HuH-7 (cell line): ENCODE measurements at regions not wholly inside any gene's neighbourhood (a gene's known extent, or its start where the extent isn't known, plus 50 kb on each side); places are given as distances from the start of the nearest gene placed in this dataset.

Experiments
- DNase-seq: peaks from one replicate; pipeline ENCODE4 v3.0.0; 2011; ENCODE audit warnings: low spot score

DNA sequence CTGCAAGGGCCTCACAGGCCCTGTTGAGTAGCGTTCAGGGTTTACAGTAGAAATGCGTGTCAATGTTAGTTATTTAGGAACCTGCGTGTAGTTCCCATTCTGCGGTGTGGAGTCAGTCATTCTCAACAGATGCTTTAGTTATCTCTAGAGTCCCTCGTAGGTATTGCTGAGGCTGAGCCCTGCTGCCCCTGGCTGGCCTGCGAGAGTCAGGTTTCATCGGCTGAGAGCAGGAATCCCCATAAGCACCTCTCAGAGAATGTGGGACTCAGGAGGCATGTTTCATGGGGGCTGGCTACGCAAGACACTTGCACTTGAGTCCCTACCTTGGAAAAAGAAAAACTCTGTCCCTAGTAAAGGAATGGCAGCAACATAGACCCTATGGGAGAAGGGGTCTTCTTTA is 347.5 kb upstream of the ASIC2 start:
- no peak for DNase-seq

DNA sequence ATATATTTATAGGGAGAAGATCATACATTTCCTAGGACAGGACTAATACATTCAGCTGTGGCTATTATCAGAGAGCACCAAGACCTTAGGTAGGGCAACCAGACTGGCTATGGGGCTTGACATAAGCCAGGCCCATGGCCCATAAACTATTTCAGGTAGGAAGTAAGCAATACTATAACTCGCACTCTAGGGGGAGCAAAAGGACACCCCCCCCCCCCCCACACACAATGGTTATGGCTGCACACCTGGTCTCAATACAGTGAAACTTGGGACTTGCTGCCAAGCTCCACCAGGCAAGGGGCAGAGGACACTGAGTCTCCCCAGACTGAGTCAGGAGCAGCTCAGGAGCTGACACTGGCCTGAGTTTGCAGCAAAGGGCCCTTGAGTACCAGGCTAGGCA is 348.9 kb upstream of the ASIC2 start:
- no peak for DNase-seq

DNA sequence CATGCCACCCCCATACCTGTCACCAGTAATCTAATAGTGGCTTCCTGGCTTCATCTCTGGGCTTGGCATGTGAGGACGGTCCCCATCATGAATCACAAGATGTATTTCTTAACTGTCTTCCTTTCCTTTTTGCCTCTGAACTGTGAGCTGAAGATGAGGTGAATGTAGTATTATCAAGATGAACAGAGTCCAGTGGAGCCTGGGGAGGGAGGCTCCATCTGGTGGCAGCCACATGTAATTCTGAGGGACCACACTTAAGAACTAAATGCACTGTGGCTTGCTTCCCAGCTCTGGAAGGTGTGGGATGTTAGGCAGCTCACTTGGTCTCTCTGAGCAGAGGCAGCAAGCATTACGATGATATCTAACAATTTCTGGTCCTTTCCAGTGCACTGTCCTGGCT is 354.9 kb upstream of the ASIC2 start:
- peak; percentile 8 for DNase-seq

DNA sequence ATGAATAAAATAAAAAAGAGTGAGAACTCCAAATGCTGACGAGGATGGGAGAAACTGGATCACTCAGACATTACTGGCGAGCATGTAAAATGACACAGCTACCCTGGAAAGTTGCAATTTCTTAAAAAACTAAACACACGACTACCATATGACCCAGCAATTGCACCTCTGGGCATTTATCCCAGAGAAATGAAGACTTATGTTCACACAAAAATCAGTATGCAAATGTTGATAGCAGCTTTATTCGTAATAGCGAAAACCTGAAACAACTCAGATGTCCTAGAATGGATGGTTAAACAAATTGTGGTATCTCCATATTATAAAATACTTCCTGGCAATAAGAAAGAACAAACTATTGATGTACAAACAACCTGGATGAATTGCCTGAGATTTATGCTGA is 357.2 kb upstream of the ASIC2 start:
- no peak for DNase-seq

DNA sequence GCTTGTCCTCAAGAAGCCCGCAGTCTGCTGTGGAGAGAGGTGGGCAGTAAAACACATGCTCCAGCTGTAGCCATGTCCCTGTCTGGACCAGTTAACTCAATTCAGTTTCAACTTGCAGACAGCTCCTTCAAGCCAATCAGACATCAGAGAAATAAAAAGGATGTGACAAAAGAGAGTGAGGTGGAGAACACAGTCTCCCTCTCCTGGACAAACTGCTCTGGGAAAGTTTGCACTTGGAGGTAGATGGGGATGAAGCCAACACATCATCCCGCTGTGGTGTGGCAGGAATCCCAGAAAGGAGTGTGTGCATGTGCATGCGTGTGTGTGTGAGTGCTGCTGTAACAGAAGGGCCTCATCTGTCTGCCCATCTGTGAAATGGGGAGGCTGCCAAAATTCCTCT is 358.6 kb upstream of the ASIC2 start:
- no peak for DNase-seq

DNA sequence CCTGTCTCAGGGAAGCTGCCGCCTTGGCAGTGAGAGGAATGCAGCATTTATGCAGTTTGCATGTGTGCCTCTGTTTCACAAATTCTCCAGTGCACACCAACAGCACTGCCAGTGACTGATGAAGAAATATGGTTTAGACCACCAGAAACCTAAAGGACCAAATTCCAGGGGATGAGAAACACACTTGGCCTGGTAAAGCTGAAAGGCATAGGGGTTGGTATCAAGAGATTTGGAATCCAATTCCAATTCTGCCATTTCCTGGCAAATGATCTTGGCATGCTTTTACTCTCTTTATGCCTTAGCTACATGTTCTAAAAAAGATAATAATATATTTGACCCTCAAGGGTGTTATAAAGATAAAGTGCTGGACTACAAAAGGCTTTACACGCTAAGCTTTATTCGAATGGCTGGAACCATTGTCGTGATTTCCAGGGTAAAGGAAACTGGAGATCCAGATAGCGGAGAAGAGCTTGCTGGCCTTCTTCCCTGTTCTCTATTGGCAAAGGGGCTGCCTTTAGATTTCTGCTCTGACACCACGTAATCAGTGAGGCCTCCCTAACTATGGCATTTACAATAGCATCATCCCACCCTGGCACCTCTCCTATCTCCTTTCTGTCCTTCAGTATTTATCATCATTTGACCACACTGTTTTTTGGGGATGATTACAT is 359.8 kb upstream of the ASIC2 start:
- no peak for DNase-seq

DNA sequence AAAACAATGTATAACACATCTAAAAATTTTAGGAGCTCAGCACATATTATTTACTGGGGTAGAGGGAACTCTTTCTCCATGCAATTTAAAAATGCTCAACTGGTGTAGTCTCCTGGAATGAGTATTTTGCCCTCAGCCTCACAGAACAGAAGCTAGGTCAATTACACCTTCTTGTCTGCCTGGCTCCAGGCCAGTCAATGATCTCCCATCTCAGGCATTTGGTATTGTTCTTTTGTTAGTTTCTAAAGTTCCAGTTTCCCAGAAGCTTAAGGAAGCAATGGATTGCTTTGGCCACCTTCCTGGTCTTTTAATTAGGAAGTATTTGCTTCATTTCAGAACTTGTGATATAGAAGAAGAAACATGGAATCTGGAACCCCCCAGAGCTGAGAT is 360.3 kb upstream of the ASIC2 start:
- DNase-seq: no peak

DNA sequence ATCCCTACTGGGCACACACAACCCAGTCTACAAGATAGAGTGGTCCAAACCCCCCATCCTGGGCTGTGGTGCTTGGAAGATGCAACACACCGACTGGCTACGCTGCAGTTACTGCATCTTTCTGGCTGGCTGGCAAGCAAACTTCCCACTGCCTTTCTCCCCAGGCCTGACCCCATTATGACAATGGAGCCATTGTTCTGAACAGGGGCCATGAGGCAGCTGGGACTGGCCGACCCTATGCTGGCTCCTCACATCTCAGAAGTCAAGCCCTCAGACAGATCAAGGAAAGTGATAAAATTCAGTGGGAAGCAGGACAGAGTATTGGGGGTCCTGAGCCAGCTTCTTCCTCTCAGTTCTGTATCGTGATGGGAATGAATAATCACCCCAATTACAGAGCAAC is 364.1 kb upstream of the ASIC2 start:
- DNase-seq: no peak

DNA sequence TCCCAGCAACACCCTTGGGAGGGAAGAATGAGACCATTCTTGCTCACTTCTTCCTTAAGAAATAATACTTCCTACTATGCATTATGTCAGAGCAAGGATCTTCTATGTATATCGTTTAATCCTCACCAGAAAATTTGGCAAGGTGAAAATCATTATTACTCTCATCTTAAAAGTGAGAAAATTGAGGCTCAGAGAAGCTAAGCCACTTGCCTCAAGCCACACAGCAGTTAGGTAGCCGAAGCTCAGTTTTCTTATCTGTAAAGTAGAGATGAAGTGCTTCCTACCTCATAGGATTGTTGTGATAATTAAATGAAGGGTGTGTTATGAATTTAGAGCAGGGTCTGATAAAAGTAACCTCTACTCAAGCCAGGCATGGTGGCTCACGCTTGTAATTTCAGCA is 368.9 kb upstream of the ASIC2 start:
- no peak for DNase-seq

DNA sequence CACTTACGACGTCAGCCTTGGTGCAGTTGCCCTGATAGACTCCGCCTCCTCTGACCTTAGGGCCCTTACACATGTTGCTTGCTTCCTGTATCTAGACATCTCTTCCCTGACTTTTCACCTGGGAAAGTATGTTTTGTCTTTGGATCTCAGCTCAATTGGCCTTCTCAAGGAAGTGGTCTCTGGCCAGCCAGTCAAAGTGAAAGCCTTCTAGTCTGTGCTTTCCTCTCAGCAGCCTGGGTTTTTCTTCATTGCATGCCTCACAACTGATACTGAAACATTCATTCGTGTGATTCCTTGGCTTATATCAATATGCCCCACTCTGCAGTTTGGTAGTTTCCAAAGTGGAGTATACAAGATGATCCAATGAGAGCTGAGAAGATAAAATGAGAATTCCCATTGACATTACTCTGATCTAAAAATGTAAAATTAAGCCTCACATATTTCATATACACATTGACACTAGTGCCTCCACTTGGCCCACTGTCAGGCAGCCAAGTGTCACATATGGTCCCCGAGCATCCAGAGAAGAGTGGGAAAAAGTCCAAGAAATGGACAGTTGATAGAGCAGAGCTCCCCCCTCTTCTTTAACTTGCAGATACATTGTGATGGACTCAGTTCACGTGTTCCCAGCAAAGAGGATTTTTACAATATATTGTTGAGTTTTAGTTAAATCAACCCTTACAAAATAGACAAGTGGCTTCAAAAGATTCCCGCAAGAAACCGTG is 371.2 kb upstream of the ASIC2 start:
- no peak for DNase-seq

DNA sequence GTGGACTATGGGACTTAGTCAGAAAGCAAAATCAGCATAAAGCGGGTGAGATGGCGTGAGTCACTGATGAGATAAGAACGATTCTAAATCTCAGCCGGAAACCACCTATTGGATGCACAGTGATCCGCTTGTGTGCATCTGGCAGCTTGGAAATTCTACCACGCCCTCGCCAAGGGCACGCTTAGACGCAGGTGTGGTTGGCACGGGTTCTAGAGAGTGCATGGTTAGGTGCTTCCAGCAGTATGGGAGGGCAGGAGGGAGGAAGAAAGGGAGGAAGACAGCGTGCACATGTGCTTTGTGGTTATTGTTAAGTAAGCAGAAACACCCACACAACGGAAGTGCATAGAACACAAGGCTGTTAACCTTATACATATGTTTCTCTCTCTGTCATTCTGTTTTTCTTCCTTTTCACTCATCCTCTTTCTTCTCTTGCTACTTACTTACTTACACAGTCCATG is 374.0 kb upstream of the ASIC2 start:
- no peak for DNase-seq

DNA sequence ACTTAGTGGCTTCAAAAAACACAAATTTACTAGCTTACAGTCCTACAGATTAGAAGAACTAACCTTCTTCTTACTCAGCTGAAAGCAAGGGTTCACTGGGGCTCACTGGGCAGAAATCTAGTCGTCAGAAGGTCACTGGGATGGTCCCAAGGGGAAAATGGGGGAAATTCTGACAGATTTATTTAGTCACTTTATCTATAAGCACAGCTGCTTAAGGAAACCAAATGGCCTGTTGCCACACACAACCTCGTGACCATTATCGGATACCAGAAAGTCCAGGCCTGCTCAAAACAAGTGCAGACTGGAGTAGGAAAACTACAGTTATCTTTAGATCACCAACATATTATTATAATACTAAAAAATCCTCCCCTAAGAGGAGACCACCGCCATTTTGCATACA is 374.6 kb upstream of the ASIC2 start:
- no peak for DNase-seq

DNA sequence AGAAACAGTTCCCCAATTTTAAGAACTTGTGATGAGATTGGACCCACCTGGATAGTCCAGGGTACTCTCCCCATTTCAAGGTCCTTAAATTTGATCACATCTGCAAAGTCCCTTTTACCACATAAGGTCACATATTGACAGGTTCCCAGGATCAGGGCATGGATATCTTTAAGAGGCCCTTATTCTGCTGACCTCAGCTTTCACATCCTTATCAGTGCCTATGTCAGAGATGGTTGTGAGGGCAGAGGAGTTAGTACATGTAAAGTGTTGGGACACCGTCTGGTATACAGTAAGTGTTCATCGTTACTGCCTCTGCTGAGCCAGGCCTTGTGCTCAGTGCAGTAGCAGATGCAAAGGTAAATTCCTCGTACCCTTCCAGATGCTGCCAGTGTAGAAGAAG is 375.4 kb upstream of the ASIC2 start:
- DNase-seq: no peak

DNA sequence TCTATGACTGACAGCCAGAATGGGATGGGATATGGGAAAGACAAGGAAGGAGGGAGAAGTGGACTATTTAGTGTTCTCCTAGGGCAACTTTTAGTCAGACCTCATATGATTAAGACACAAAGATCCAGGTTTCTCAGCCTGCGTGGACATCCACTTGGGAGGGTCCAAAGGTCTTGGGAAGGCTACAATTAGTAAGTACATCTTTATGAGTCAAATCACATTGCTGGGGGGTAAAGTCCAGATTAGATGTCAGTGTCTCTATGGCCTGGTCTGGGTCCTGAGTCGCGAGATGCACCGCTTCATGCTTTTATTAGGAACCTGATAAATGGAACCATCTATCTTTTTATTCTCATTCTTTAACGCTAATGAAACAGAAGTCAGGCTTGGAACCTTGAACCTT is 378.4 kb upstream of the ASIC2 start:
- no peak for DNase-seq

DNA sequence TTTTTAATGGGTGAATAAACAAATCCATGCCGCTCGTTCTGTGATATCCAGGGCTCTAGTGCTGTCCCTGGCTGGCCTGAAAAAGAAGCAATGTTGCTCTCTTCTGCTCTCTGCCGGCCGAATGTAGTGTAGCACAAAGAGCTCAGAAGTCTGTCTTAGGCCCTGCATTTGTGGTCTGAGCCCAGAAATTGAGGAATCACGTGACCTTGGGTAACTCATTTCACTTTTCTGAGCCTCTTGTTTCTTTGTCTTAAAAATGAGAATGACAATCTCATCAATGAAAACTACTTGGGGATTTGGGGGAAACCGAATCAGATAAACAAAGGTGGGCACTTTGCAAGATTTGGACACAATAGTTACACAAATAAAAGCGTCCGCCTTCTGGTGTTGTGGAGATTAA is 381.6 kb upstream of the ASIC2 start:
- peak; percentile 40 for DNase-seq

DNA sequence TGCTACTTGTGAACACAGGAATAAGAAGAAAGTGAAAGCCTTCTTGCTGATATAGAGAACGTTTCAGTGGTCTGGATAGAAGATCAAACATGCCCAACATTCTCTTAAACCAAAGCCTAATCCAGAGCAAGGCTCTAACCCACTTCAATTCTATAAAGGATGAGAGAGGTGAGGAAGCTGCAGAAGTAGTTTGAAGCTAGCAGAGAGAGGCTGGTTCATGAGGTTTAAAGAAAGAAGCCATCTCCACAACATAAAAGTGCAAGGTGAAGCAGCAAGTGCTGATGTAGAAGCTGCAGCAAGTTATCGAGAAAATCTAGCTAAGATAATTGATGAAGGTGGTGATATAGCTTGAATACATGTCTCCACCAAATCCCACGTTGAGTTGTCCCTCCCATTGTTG is 383.3 kb upstream of the ASIC2 start:
- DNase-seq: no peak

DNA sequence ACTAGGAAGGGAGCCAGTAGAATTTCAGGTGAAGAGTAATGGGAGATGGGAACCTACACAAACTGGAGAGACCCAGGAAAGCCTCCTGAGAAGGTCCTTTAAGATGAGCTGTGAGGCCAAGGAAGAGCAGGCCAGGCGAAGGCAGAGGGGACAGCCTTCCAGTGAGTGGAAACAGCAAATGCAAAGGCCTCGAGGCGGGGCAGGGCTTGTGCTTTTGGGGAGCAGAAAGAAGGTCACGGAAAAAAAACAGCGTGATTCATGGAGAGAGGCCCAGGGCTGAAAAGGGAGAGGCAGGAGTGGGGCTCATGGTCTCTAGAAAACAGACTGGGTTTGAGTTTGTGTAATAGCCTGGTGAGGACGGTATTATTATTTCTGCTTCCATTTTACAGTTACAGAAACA is 386.5 kb upstream of the ASIC2 start:
- DNase-seq: no peak

DNA sequence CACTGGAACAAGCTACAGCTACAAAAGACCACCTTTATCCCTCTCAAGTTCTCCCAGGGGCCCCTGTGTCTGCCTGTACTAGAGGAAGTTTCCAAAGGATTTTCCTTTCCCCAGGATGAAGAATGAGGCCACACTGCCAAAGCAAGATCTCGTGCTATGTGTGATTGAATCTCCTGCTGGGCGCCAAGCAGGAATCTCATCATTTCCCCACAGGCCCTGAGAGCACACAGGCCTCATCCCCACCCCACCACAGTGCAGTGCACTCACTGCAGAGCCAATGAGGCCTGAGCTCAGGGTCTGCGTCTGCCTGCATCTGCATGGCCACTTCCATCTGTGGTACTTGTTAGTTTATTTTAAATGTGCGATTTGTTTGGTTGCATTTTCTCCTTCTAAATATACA is 387.4 kb upstream of the ASIC2 start:
- no peak for DNase-seq

DNA sequence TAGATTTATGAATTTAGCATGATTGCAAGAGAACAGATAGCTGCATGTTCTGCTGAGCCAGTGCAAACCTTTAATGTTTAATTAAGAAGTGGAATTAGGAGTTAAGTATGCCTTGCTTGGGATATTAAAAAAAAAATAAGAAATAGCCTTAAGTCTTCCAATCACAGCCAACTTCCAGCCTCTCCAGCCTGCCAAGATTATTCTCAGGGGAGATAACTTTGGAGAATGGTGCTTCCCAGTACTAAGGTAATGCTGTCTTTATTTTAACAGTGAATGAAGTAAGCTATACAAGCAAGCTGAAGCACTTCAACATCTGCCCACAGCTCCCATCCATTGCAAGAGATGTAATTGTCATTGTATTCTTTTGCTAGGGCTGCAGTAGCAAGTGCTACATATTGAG is 389.5 kb upstream of the ASIC2 start:
- no peak for DNase-seq

DNA sequence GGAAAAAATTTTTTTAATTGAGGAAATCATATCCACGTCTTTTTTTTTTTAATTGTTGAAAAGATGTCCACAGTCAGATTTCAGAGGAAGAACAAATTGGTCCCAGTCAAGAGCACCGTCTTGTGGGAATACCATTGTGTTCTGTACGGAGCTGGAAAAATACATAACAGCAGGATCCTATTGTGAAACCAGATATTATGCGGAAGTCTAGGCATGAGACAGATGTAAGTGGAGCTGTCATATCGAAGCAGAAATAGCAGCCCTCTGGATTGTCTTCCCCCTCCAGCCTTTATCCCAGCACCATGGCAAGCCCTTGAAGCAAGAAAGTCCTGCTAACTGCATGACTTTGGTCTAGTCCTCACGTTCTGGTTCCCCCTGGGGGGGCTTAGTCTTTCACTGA is 391.6 kb upstream of the ASIC2 start:
- no peak for DNase-seq

DNA sequence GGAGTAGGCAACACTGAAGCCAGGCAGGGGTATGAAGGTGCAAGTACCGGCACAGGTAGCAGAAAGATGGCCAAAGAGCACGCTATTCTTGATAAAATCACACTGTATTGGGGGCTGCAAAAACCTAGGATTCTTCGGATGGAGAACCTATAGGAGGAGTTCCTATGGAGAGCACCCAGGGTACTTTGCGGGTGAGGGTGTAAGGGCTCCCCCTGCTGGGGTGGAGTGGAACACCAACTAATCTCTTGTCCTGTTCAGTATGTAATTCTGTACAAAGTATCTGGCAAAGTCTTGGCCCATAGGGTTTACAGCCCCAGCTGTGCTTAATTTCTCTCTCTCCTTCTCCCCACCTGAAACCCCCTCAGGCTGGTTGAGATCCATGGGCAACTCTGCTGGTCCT is 393.1 kb upstream of the ASIC2 start:
- DNase-seq: no peak

DNA sequence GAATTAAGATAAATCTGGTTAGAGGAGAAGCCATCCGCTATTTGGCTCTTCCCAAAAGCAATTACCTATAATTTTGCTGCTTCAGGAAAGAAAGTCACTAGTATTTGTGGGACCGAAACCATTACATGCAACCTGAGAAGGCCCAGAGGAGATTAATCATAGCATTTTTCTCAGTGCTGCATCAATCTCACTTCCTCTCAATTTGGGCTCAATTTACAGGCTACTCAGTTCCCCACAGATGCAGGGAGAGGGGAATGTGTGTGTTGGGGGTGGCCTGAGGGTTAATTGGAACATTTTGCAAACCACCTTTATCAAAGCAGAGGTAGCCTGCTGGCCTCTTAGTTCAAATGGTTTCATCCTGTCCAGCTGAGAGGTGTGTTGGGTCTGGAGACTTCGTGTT is 394.7 kb upstream of the ASIC2 start:
- DNase-seq: no peak

DNA sequence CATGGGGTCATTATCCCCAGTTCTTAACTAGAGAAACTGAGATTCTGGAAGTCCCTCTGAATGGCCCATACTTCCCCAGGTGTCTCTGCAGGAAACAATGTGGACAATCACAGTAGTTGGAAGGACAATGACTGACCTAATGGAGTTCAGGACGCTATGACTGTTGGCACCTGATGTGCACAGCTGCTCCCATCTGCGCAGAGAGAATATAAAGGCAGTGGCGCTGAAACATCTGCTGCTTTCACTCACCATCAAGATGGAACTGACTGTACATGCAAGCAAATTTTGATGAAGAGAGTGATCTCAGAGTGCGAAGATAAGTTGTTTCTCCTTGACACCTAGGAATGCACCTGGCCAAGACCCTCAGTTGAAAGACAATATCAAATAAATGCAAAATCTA is 395.7 kb upstream of the ASIC2 start:
- DNase-seq: no peak

DNA sequence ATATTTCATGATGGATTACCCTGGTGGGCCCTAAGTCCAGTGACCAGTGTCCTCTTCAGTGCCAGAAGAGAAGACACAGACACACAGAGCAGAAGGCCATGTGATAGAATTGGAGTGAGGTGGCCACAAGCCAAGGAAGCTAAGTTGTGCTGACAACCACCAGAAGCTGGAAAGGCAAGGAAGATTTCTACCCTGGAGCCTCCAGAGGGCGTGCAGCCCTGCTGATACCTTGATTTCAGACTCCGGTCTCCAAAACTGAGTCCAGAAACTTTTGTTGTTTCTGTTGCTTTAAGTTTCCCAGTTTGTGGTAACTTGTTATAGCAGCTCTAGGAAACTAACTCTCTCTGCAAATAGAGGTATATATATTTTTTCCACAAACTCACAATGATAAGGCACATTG is 396.6 kb upstream of the ASIC2 start:
- DNase-seq: no peak
